Body of pancreas (tissue), 4 donors: ENCODE measurements at regions not wholly inside any gene's neighbourhood (a gene's known extent, or its start where the extent isn't known, plus 50 kb on each side); places are given as distances from the start of the nearest gene placed in this dataset.

Source experiments
- CTCF ChIP-seq, 7 experiments: fragments of 450-650 bp in 4 of 7; fragments of 200-600 bp in 3 of 7; sonication (generic) in 3 of 7; IDR thresholded peaks; one replicate each; pipeline ENCODE4 v1.5.1; 2016 to 2019; ENCODE audit warnings: antibody characterized with exemption in 7 of 7
- POLR2A ChIP-seq, 3 donors: fragments of 450-650 bp; IDR thresholded peaks; one replicate each; pipeline ENCODE4 v1.6.1; 2016; ENCODE audit warnings: antibody characterized with exemption in 3 of 3, mild to moderate bottlenecking in 2 of 3

GRCh38 chr2:23123686-23124085 lies 261.3 kb upstream of the KLHL29 start:
- TF ChIP-seq CTCF (IDR thresholded peaks at IDR 0.05) (no peak), POLR2A (IDR thresholded peaks at IDR 0.05) (no peak)
